C4-2B (cell line): ENCODE measurements at regions not wholly inside any gene's neighbourhood (a gene's known extent, or its start where the extent isn't known, plus 50 kb on each side); places are given as distances from the start of the nearest gene placed in this dataset.

Experiments
- H3K27ac ChIP-seq: fragments of 450-650 bp; 2 replicates; pipeline ENCODE4 v1.5.1; 2017
- ZFX ChIP-seq: fragments of 450-650 bp; IDR thresholded peaks from 2 replicates; pipeline ENCODE4 v1.6.1; 2017
- TF ChIP-seq, protein P1 (sequence below): fragments of 450-650 bp; conservative IDR thresholded peaks from 2 replicates; pipeline ENCODE4 v1.5.1; 2017; ENCODE audit warnings: mild to moderate bottlenecking

GRCh38 chr4:161178310-161178709 lies 985.5 kb downstream of the FSTL5 start:
- TF ChIP-seq, protein P1, sequence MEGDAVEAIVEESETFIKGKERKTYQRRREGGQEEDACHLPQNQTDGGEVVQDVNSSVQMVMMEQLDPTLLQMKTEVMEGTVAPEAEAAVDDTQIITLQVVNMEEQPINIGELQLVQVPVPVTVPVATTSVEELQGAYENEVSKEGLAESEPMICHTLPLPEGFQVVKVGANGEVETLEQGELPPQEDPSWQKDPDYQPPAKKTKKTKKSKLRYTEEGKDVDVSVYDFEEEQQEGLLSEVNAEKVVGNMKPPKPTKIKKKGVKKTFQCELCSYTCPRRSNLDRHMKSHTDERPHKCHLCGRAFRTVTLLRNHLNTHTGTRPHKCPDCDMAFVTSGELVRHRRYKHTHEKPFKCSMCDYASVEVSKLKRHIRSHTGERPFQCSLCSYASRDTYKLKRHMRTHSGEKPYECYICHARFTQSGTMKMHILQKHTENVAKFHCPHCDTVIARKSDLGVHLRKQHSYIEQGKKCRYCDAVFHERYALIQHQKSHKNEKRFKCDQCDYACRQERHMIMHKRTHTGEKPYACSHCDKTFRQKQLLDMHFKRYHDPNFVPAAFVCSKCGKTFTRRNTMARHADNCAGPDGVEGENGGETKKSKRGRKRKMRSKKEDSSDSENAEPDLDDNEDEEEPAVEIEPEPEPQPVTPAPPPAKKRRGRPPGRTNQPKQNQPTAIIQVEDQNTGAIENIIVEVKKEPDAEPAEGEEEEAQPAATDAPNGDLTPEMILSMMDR = no peak
- TF ChIP-seq ZFX = no peak

GRCh38 chr4:161172396-161173026 lies 991.3 kb downstream of the FSTL5 start:
- no peak overlapping the region for H3K27ac ChIP-seq
- TF ChIP-seq, protein P1 = no peak
- no peak for TF ChIP-seq ZFX

More at GRCh38 chr4:161178310-161178709, 985.5 kb downstream of the FSTL5 start:
- H3K27ac ChIP-seq = no peak overlapping the region

DNA sequence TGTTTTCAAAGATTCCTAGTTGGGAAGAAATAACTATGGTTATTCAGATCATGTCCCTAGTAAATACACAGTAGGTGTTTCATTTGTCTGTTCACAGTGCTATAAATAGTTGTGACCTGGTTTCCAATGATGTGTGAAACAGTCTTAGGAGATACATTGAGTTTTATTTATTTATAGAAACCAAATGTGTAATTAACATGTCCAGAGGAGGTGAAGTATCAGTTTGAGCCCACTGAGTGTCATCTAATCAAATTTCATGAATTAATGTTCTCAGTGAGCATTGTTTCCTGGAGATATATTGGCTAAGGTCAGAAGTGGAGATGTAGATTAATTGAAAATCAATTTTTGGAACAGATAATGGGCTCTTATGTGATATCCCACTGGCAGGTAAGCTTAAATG lies 996.3 kb downstream of the FSTL5 start:
- no peak overlapping the region for H3K27ac ChIP-seq
- TF ChIP-seq ZFX = no peak
- TF ChIP-seq, protein P1 = no peak

DNA sequence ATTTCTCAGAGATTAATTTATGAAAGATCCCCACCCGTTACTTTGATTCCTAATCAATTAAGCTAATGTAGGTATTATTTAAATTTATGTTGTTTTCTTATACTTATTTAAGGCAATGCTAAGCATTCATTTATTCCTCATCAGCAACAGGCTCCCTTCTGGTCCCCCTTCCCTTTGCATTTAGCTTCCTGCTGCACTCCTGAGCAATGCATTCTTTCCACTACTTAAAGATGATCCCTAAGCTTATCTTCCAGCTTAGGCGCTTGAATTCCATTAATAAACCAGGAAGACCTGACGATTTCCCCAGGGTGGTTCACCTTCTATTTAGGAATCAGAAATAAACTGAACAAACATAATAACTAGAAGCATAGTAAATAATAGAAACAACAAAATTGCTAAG lies 1003.1 kb downstream of the FSTL5 start:
- H3K27ac ChIP-seq = no peak overlapping the region
- TF ChIP-seq ZFX = no peak
- TF ChIP-seq, protein P1 = no peak

GRCh38 chr4:161148051-161148450 lies 1015.7 kb downstream of the FSTL5 start:
- TF ChIP-seq ZFX = no peak
- TF ChIP-seq, protein P1 = no peak
- H3K27ac ChIP-seq = no peak overlapping the region

DNA sequence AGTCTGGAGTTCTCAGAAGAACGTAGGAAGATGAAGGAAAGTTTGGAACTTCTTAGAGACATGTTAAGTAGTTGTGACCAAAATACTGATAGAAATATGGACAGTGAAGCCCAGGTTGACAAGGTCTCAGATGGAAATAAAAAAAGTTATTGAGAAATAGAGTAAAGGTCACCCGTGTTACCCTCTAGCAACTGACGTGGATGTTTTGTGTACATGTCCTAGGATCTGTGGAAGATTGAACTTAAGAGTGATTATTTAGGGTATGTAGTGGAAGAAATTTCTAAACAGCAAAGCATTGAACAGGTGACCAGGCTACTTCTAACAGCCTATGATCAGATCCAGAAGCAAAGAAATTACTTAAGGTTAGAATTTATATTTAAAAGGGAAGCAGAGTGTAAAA lies 1020.4 kb downstream of the FSTL5 start:
- TF ChIP-seq, protein P1 = no peak
- TF ChIP-seq ZFX = no peak
- no peak overlapping the region for H3K27ac ChIP-seq

- TF ChIP-seq ZFX = no peak
- TF ChIP-seq, protein P1 = no peak
- H3K27ac ChIP-seq = no peak overlapping the region
Observed at GRCh38 chr4:161134795-161135194, 1029.0 kb downstream of the FSTL5 start.
